ENCODE measurements at regions not wholly inside any gene's neighbourhood (a gene's known extent, or its start where the extent isn't known, plus 50 kb on each side); places are given as distances from the start of the nearest gene placed in this dataset.

- Histone ChIP-seq H3K27me3 (ENCODE audit: insufficient read depth, low read length) (no peaks in the 10 kb centered on the region), H3K9me3 (ENCODE audit: control insufficient read depth, low read depth, low read length) (no peaks in the 10 kb centered on the region), H3K4me2 (ENCODE audit: insufficient read depth, insufficient read length, low read length) (no peak overlapping the region), H3K79me2 (ENCODE audit: insufficient read depth, low read length) (no peaks in the 10 kb centered on the region), H3K79me1 (ENCODE audit: insufficient read depth, low read depth, low read length, poor library complexity, severe bottlenecking) (no peaks in the 10 kb centered on the region), H3K56ac (ENCODE audit: insufficient read length, low read depth, low read length) (no peak overlapping the region), H2AK5ac (ENCODE audit: insufficient read length, low read length) (no peak overlapping the region), H3K9ac (ENCODE audit: extremely low read depth, insufficient read length, low read length) (no peak overlapping the region), H3K23ac (ENCODE audit: insufficient read length, low read depth, low read length) (no peak overlapping the region), H4K91ac (ENCODE audit: insufficient read length, low read depth, low read length) (no peak overlapping the region), H3K4ac (ENCODE audit: low read depth, low read length) (no peak overlapping the region), H2BK120ac (ENCODE audit: low read depth, low read length, poor library complexity, severe bottlenecking) (no peak overlapping the region), H3K4me1 (ENCODE audit: insufficient read depth, low read length) (no peaks in the 10 kb centered on the region), H3K14ac (ENCODE audit: insufficient read depth, low read length) (no peak overlapping the region), H3K18ac (ENCODE audit: insufficient read length, low read depth, low read length) (no peak overlapping the region), H2BK20ac (ENCODE audit: low read depth, low read length, poor library complexity, severe bottlenecking) (no peak overlapping the region), H4K8ac (replicated peaks; ENCODE audit: insufficient read length, low read depth, low read length) (no peak overlapping the region), H4K5ac (ENCODE audit: insufficient read length, low read depth, low read length) (no peak overlapping the region), H4K20me1 (ENCODE audit: control insufficient read depth, insufficient read depth, insufficient read length) (no peaks in the 10 kb centered on the region), H3K27ac (ENCODE audit: insufficient read length, low read depth, low read length) (no peak overlapping the region), H2AFZ (ENCODE audit: low read length) (no peak overlapping the region), H2BK5ac (ENCODE audit: insufficient read length, low read length) (no peak overlapping the region), H3K23me2 (ENCODE audit: insufficient read length, low read depth, low read length, poor library complexity, severe bottlenecking) (no peaks in the 10 kb centered on the region), H2BK12ac (ENCODE audit: insufficient read length, low read depth, low read length) (no peak overlapping the region), H3T11ph (ENCODE audit: low read length) (no peak overlapping the region), H2BK15ac (ENCODE audit: low read depth, low read length) (no peak overlapping the region)
- no peak for DNase-seq
- TF ChIP-seq, protein P1, sequence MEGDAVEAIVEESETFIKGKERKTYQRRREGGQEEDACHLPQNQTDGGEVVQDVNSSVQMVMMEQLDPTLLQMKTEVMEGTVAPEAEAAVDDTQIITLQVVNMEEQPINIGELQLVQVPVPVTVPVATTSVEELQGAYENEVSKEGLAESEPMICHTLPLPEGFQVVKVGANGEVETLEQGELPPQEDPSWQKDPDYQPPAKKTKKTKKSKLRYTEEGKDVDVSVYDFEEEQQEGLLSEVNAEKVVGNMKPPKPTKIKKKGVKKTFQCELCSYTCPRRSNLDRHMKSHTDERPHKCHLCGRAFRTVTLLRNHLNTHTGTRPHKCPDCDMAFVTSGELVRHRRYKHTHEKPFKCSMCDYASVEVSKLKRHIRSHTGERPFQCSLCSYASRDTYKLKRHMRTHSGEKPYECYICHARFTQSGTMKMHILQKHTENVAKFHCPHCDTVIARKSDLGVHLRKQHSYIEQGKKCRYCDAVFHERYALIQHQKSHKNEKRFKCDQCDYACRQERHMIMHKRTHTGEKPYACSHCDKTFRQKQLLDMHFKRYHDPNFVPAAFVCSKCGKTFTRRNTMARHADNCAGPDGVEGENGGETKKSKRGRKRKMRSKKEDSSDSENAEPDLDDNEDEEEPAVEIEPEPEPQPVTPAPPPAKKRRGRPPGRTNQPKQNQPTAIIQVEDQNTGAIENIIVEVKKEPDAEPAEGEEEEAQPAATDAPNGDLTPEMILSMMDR (conservative IDR thresholded peaks at IDR 0.05) = no peak
- Mint-ChIP-seq H3K9me3 (peaks cover 7 to 10% of the 10 kb centered on the region in 2 experiments), H3K36me3 (ENCODE audit: insufficient read depth in 1 of 3, low read depth in 3 of 3) (peaks cover 0 to 4% (median 4%) of the 10 kb centered on the region in 3 experiments; a peak in 3 of 7 replicates), H3K4me1 (no peaks in the 10 kb centered on the region), H3K27me3 (ENCODE audit: low read depth) (no peaks in the 10 kb centered on the region), H3K4me3 (no peak overlapping the region), H3K27ac (no peak overlapping the region)
These were observed 215.5 kb upstream of the CHRM3 start for GRCh38 chr1:239170828-239171227.
